Kidney (tissue), 13 donors: ENCODE measurements at regions not wholly inside any gene's neighbourhood (a gene's known extent, or its start where the extent isn't known, plus 50 kb on each side); places are given as distances from the start of the nearest gene placed in this dataset.

ENCODE experiments used
- DNase-seq, 5 donors: peaks; one replicate each; pipeline ENCODE4 v3.0.0-alpha.2; 2013 to 2020
- FAIRE-seq: peaks from 2 replicates; lab custom pipeline; 2012; peaks lifted over from hg19 to GRCh38; lab: Jason Lieb, UNC
- H3K27ac ChIP-seq, 2 donors: one replicate each; pipeline ENCODE4 v1.7.0; 2013; ENCODE audit warnings: low read depth in 2 of 2, low read length in 2 of 2, inconsistent platforms in 1 of 2
- H3K27me3 ChIP-seq: one replicate; pipeline ENCODE4 v1.7.1; 2013; ENCODE audit warnings: low read length, inconsistent platforms; ENCODE audit not compliant: control insufficient read depth, insufficient read depth
- H3K36me3 ChIP-seq, 3 donors: one replicate each; pipeline versions ENCODE4 v1.7.0 to v1.7.1; 2013; ENCODE audit warnings: low read length in 3 of 3, control low read depth in 1 of 3, inconsistent platforms in 1 of 3; ENCODE audit not compliant: insufficient read depth in 3 of 3, control insufficient read depth in 2 of 3
- H3K4me1 ChIP-seq, 3 donors: one replicate each; pipeline versions ENCODE4 v1.7.0 to v1.7.1; 2013; ENCODE audit warnings: low read length in 3 of 3, inconsistent platforms in 1 of 3, low read depth in 1 of 3; ENCODE audit not compliant: control insufficient read depth in 2 of 3, insufficient read depth in 2 of 3
- H3K4me3 ChIP-seq, 3 donors: one replicate each; pipeline versions ENCODE4 v1.7.0 to v1.8.1; 2013; ENCODE audit warnings: low read length in 3 of 3, control low read depth in 1 of 3, inconsistent platforms in 1 of 3
- H3K9ac ChIP-seq, 3 donors: one replicate each; pipeline versions ENCODE4 v1.7.0 to v1.7.1; 2013; ENCODE audit warnings: low read length in 3 of 3, control low read depth in 1 of 3, inconsistent platforms in 1 of 3
- H3K9me3 ChIP-seq, 3 donors: one replicate each; pipeline versions ENCODE4 v1.7.0 to v1.7.1; 2013; ENCODE audit warnings: low read length in 3 of 3, control low read depth in 1 of 3, inconsistent platforms in 1 of 3; ENCODE audit not compliant: control insufficient read depth in 2 of 3, insufficient read depth in 1 of 3
- CTCF ChIP-seq: IDR thresholded peaks from 3 replicates; pipeline ENCODE4 v1.5.1; 2012; ENCODE audit warnings: mild to moderate bottlenecking, moderate library complexity, borderline replicate concordance; ENCODE audit not compliant: insufficient read depth; ENCODE audit errors: extremely low read depth
- intact Hi-C: fragments of 100-400 bp; cut with DNase I; formaldehyde crosslinking; loops from one replicate; pipeline ENCODE4 v1.11.1; 2022
- donor health status: control.
- donor health status: control.
- donor health status: control.
- donor health status: control.
- donor health status: control.
- donor health status: DM: yes; HTN: yes; CAD: no.
- donor health status: Normal renal cell carcinoma (clear cell type).

GRCh38 chr6:139640448-139640847 is 266.0 kb upstream of the CITED2 start:
- intact Hi-C loops, result no loop called here
- Histone ChIP-seq H3K27ac (no peak overlapping the region), H3K9ac (no peak overlapping the region), H3K27me3 (no peaks in the 10 kb centered on the region), H3K4me1 (no peaks in the 10 kb centered on the region), H3K36me3 (no peaks in the 10 kb centered on the region), H3K4me3 (no peak overlapping the region), H3K9me3 (no peaks in the 10 kb centered on the region)
- no peak for TF ChIP-seq CTCF
- FAIRE-seq (no peak), DNase-seq (no peak)

- intact Hi-C loops, result no loop called here
- no peak overlapping the region for H3K4me3 ChIP-seq
- TF ChIP-seq CTCF, result no peak
Measured at GRCh38 chr6:139639507-139639906, 265.1 kb upstream of the CITED2 start.

GRCh38 chr6:139638179-139638941 is 263.9 kb upstream of the CITED2 start:
- TF ChIP-seq CTCF, result no peak
- intact Hi-C loops, result no loop called here
- no peak for FAIRE-seq

More at GRCh38 chr6:139639507-139639906, 265.1 kb upstream of the CITED2 start:
- DNase-seq, result no peak
- no peaks in the 10 kb centered on the region for H3K36me3 ChIP-seq
- no peaks in the 10 kb centered on the region for H3K27me3 ChIP-seq
- no peak overlapping the region for H3K27ac ChIP-seq
- H3K9ac ChIP-seq, result no peak overlapping the region
- no peaks in the 10 kb centered on the region for H3K9me3 ChIP-seq
- no peaks in the 10 kb centered on the region for H3K4me1 ChIP-seq
- no peak for FAIRE-seq

GRCh38 chr6:139637766-139638165 is 263.3 kb upstream of the CITED2 start:
- H3K36me3 ChIP-seq, result no peaks in the 10 kb centered on the region
- H3K9ac ChIP-seq, result no peak overlapping the region
- intact Hi-C loops, result no loop called here
- DNase-seq (no peak), FAIRE-seq (no peak)
- TF ChIP-seq CTCF, result no peak
- no peaks in the 10 kb centered on the region for H3K4me1 ChIP-seq
- H3K4me3 ChIP-seq, result no peak overlapping the region
- H3K9me3 ChIP-seq, result no peaks in the 10 kb centered on the region
- H3K27me3 ChIP-seq, result no peaks in the 10 kb centered on the region
- no peak overlapping the region for H3K27ac ChIP-seq

More at GRCh38 chr6:139638179-139638941, 263.9 kb upstream of the CITED2 start:
- Histone ChIP-seq H3K27me3 (no peaks in the 10 kb centered on the region), H3K9me3 (no peaks in the 10 kb centered on the region), H3K36me3 (no peaks in the 10 kb centered on the region), H3K9ac (no peak overlapping the region), H3K4me3 (no peak overlapping the region), H3K27ac (no peak overlapping the region), H3K4me1 (no peaks in the 10 kb centered on the region)
- no peak for DNase-seq
